ENCODE measurements at regions not wholly inside any gene's neighbourhood (a gene's known extent, or its start where the extent isn't known, plus 50 kb on each side); places are given as distances from the start of the nearest gene placed in this dataset.

DNA sequence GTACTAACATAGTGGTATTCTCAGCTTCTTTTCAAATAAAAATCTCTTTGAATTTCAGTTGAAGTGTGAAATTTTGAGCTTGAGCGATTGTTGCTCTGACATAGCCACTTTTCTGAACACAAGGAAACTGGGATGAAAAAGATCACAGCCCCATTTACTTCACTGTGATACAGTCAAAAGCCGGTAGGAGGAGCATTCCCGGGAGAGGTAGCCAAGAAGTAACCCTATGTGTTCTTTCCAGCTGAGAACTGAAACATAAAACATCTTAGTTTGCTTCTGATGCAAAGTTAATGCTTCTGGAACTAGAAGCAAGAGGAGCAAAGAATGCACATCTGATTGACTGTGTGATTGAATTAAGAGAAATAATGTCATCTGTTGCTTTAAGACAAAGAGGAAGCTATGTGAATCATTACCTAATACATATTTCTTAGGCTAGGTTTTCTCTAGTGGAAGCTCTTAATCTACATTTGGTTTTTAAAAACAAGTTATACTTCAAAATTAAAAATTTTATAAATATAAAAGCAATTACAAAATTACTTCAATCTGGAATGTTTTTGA is 88.3 kb upstream of the UNC5C start:
- TF ChIP-seq, protein P1, sequence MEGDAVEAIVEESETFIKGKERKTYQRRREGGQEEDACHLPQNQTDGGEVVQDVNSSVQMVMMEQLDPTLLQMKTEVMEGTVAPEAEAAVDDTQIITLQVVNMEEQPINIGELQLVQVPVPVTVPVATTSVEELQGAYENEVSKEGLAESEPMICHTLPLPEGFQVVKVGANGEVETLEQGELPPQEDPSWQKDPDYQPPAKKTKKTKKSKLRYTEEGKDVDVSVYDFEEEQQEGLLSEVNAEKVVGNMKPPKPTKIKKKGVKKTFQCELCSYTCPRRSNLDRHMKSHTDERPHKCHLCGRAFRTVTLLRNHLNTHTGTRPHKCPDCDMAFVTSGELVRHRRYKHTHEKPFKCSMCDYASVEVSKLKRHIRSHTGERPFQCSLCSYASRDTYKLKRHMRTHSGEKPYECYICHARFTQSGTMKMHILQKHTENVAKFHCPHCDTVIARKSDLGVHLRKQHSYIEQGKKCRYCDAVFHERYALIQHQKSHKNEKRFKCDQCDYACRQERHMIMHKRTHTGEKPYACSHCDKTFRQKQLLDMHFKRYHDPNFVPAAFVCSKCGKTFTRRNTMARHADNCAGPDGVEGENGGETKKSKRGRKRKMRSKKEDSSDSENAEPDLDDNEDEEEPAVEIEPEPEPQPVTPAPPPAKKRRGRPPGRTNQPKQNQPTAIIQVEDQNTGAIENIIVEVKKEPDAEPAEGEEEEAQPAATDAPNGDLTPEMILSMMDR (IDR thresholded peaks at IDR 0.05) = no peak
- TF ChIP-seq POLR2AphosphoS5 (IDR thresholded peaks at IDR 0.05) = no peak
- no peak for TF ChIP-seq POLR2A (IDR thresholded peaks at IDR 0.05)
